SU-DHL-6 (cell line): ENCODE measurements at regions not wholly inside any gene's neighbourhood (a gene's known extent, or its start where the extent isn't known, plus 50 kb on each side); places are given as distances from the start of the nearest gene placed in this dataset.

Source experiments
- H2AFZ ChIP-seq: fragments of 200-600 bp; sonication (generic); 2 replicates; pipeline ENCODE4 v1.6.1; 2014; ENCODE audit warnings: low read depth, mild to moderate bottlenecking, moderate library complexity, mixed read lengths, antibody characterized with exemption, low read length; ENCODE audit not compliant: severe bottlenecking
- H3F3A ChIP-seq: fragments of 200-600 bp; shearing (Covaris generic); 2 replicates; pipeline ENCODE4 v1.6.0; 2016; ENCODE audit warnings: antibody characterized with exemption, mild to moderate bottlenecking; ENCODE audit not compliant: insufficient read depth
- H3K27ac ChIP-seq: fragments of 200-600 bp; sonication (generic); 2 replicates; pipeline ENCODE4 v1.5.1; 2016; ENCODE audit warnings: low read depth, mild to moderate bottlenecking, low read length, moderate library complexity, mixed read lengths
- H3K27me3 ChIP-seq: fragments of 200-600 bp; sonication (generic), shearing (Covaris generic); 2 replicates; pipeline ENCODE4 v1.6.0; 2014; ENCODE audit warnings: mild to moderate bottlenecking, low read length
- H3K36me3 ChIP-seq: fragments of 200-600 bp; sonication (generic); 2 replicates; pipeline ENCODE4 v1.6.1; 2014; ENCODE audit warnings: mild to moderate bottlenecking, low read length, mixed read lengths
- H3K4me2 ChIP-seq: fragments of 300-600, 200-600 bp; shearing (Covaris generic), sonication (generic); 2 replicates; pipeline ENCODE4 v1.6.0; 2014; ENCODE audit warnings: low read length, low read depth, mild to moderate bottlenecking; ENCODE audit not compliant: poor library complexity, severe bottlenecking
- H3K4me3 ChIP-seq: fragments of 200-600 bp; sonication (generic); 2 replicates; pipeline ENCODE4 v1.5.1; 2014; ENCODE audit warnings: antibody characterized with exemption, low read length, mild to moderate bottlenecking, mixed read lengths; ENCODE audit not compliant: insufficient read depth, poor library complexity, severe bottlenecking
- H3K79me2 ChIP-seq: fragments of 200-600 bp; sonication (generic); 2 replicates; pipeline ENCODE4 v1.6.1; 2014; ENCODE audit warnings: mild to moderate bottlenecking, low read length, moderate library complexity; ENCODE audit not compliant: insufficient read depth
- H3K9ac ChIP-seq: fragments of 200-600 bp; sonication (generic); 2 replicates; pipeline ENCODE4 v1.7.0; 2014; ENCODE audit warnings: mild to moderate bottlenecking, low read length
- H3K9me2 ChIP-seq: fragments of 200-600 bp; sonication (generic); replicated peaks from 2 replicates; pipeline ENCODE4 v1.6.1; 2014; ENCODE audit warnings: low read length; ENCODE audit not compliant: insufficient read depth
- H3K9me3 ChIP-seq: fragments of 200-600 bp; sonication (generic); 2 replicates; pipeline ENCODE4 v1.6.1; 2014; ENCODE audit warnings: low read length, mixed read lengths; ENCODE audit not compliant: insufficient read depth
- H4K20me1 ChIP-seq: fragments of 200-600 bp; sonication (generic); 2 replicates; pipeline ENCODE4 v1.6.1; 2014; ENCODE audit warnings: low read depth, mild to moderate bottlenecking, antibody characterized with exemption, low read length, moderate library complexity, mixed read lengths
- CTCF ChIP-seq: fragments of 200-600 bp; sonication (generic); IDR thresholded peaks from one replicate; pipeline ENCODE4 v1.5.1; 2017; ENCODE audit warnings: antibody characterized with exemption, mild to moderate bottlenecking, low read length, moderate library complexity; ENCODE audit not compliant: insufficient read depth, poor library complexity, severe bottlenecking
- EZH2phosphoT487 ChIP-seq: fragments of 200-600 bp; sonication (generic), shearing (Covaris generic); conservative IDR thresholded peaks from 2 replicates; pipeline ENCODE4 v1.6.1; 2018; ENCODE audit warnings: mild to moderate bottlenecking, antibody characterized with exemption, low read length, moderate library complexity, mixed read lengths

- H3K9me2 ChIP-seq: no peaks in the 10 kb centered on the region
- no peak overlapping the region for H3K4me3 ChIP-seq
- no peak overlapping the region for H2AFZ ChIP-seq
- no peaks in the 10 kb centered on the region for H3K36me3 ChIP-seq
- H3K4me2 ChIP-seq: no peak overlapping the region
- H3K27ac ChIP-seq: no peak overlapping the region
- no peaks in the 10 kb centered on the region for H4K20me1 ChIP-seq
- no peak for TF ChIP-seq EZH2phosphoT487
- TF ChIP-seq CTCF: no peak
- H3K9me3 ChIP-seq: no peaks in the 10 kb centered on the region
- no peaks in the 10 kb centered on the region for H3K27me3 ChIP-seq
- H3F3A ChIP-seq: no peaks in the 10 kb centered on the region
- no peak overlapping the region for H3K9ac ChIP-seq
- no peaks in the 10 kb centered on the region for H3K79me2 ChIP-seq
These were observed 485.0 kb downstream of the ENC1 start for GRCh38 chr5:74155501-74155900.

GRCh38 chr5:74154526-74154925 is 486.0 kb downstream of the ENC1 start:
- TF ChIP-seq CTCF: no peak
- TF ChIP-seq EZH2phosphoT487: no peak
- Histone ChIP-seq H3K4me2 (no peak overlapping the region), H3K9me2 (no peaks in the 10 kb centered on the region), H3K79me2 (no peaks in the 10 kb centered on the region), H3K36me3 (no peaks in the 10 kb centered on the region), H3F3A (no peaks in the 10 kb centered on the region), H4K20me1 (no peaks in the 10 kb centered on the region), H3K9ac (no peak overlapping the region), H3K27ac (no peak overlapping the region), H3K9me3 (no peaks in the 10 kb centered on the region), H2AFZ (no peak overlapping the region), H3K27me3 (no peaks in the 10 kb centered on the region), H3K4me3 (no peak overlapping the region)

GRCh38 chr5:74153255-74153790 is 487.2 kb downstream of the ENC1 start:
- H2AFZ ChIP-seq: no peak overlapping the region
- H3K9ac ChIP-seq: no peak overlapping the region
- no peaks in the 10 kb centered on the region for H3K27me3 ChIP-seq
- no peaks in the 10 kb centered on the region for H3K9me3 ChIP-seq
- H3K27ac ChIP-seq: no peak overlapping the region
- no peaks in the 10 kb centered on the region for H3K36me3 ChIP-seq
- no peak overlapping the region for H3K4me3 ChIP-seq
- no peaks in the 10 kb centered on the region for H3K79me2 ChIP-seq
- no peaks in the 10 kb centered on the region for H4K20me1 ChIP-seq
- no peaks in the 10 kb centered on the region for H3F3A ChIP-seq
- no peak overlapping the region for H3K4me2 ChIP-seq
- TF ChIP-seq CTCF (no peak), EZH2phosphoT487 (no peak)
- no peaks in the 10 kb centered on the region for H3K9me2 ChIP-seq
